CD4-positive, alpha-beta T cell treated with Interleukin-17A for 4 hours (primary cell): ENCODE measurements at regions not wholly inside any gene's neighbourhood (a gene's known extent, or its start where the extent isn't known, plus 50 kb on each side); places are given as distances from the start of the nearest gene placed in this dataset.

ENCODE experiments used
- DNase-seq: peaks from one replicate; pipeline ENCODE4 v3.0.0-alpha.2; 2020; ENCODE audit warnings: mixed read lengths

DNA sequence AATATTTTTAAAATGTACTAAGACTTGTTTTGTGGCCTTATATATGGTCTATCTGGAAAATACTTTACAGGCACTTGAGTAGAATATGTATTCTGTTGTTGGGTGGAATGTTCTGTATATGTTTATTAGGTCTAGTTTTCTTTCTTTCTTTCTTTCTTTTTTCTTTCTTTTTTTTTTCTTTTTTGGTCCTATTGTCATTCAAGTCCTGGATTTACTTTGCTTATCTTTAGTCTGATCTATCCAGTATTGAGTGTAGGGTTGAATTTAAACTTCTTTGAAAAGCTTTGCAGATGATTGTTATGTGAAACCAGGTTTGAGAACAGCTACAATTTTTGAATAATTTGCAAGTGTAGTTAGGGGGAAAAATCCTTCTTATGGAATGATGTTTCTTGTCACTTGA, 67.1 kb upstream of the GRIK2 start:
- no peak for DNase-seq

DNA sequence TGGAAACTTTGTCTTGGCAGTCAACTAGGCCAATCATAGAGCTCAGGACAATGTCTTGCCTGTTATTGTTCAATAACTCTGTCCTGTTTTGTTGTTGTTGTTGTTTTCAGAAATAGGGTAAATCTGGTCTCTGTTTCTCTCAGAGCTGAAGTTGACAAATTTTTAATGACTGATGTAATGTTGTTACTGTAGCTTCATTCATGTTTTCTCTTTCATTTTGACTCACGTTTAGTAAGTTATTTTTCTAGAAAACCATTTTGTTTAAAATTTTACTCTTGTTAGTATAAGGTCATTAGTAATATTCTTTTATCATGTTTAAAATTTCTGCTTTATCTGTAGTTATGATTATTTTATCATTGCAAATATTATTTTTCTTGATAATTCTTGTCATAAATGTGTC, 51.6 kb upstream of the GRIK2 start:
- no peak for DNase-seq
